ENCODE measurements at regions not wholly inside any gene's neighbourhood (a gene's known extent, or its start where the extent isn't known, plus 50 kb on each side); places are given as distances from the start of the nearest gene placed in this dataset.

- Histone ChIP-seq H3K27me3 (no peaks in the 10 kb centered on the region), H3K27ac (no peak overlapping the region), H3K4me1 (ENCODE audit: insufficient read depth) (no peaks in the 10 kb centered on the region), H4K20me1 (ENCODE audit: insufficient read depth, poor library complexity, severe bottlenecking) (no peaks in the 10 kb centered on the region), H3K4me2 (no peak overlapping the region), H3K9me3 (ENCODE audit: low read depth) (no peaks in the 10 kb centered on the region), H3K4me3 (no peak overlapping the region), H3K79me2 (peaks cover 57% of the 10 kb centered on the region), H3K9me2 (replicated peaks; ENCODE audit: insufficient read depth) (no peaks in the 10 kb centered on the region), H3K36me3 (replicated peaks; ENCODE audit: insufficient read depth, low read depth) (no peaks in the 10 kb centered on the region), H2AFZ (no peak overlapping the region)
- WGBS (ENCODE audit: low lambda C conversion rate, missing lambda C conversion rate), result 83% methylated on average over 3 of the region's 3 CpGs
- no peak for DNase-seq (ENCODE audit: low spot score)
- no peak for TF ChIP-seq CTCF (IDR thresholded peaks at IDR 0.05; ENCODE audit: poor library complexity)
- TF ChIP-seq EZH2phosphoT487 (IDR thresholded peaks at IDR 0.05; ENCODE audit: low read depth, severe bottlenecking, unreplicated experiment), result no peak
- no peak for TF ChIP-seq EZH2 (IDR thresholded peaks at IDR 0.05; ENCODE audit: borderline replicate concordance)
Observed at GRCh38 chr11:8785457-8785856, 102.9 kb downstream of the RPL27A start.

- WGBS (ENCODE audit: low lambda C conversion rate, missing lambda C conversion rate), result 96% methylated on average over 2 of the region's 2 CpGs
- Histone ChIP-seq H3K27me3 (no peaks in the 10 kb centered on the region), H3K4me1 (ENCODE audit: insufficient read depth) (no peaks in the 10 kb centered on the region), H3K4me2 (no peak overlapping the region), H3K79me2 (peaks cover 59% of the 10 kb centered on the region), H4K20me1 (ENCODE audit: insufficient read depth, poor library complexity, severe bottlenecking) (no peaks in the 10 kb centered on the region), H3K27ac (no peak overlapping the region), H3K9me3 (ENCODE audit: low read depth) (no peaks in the 10 kb centered on the region), H3K4me3 (no peak overlapping the region), H3K9me2 (replicated peaks; ENCODE audit: insufficient read depth) (no peaks in the 10 kb centered on the region), H2AFZ (no peak overlapping the region), H3K36me3 (replicated peaks; ENCODE audit: insufficient read depth, low read depth) (no peaks in the 10 kb centered on the region)
- TF ChIP-seq EZH2phosphoT487 (IDR thresholded peaks at IDR 0.05; ENCODE audit: low read depth, severe bottlenecking, unreplicated experiment) (no peak), CTCF (IDR thresholded peaks at IDR 0.05; ENCODE audit: poor library complexity) (no peak), EZH2 (IDR thresholded peaks at IDR 0.05; ENCODE audit: borderline replicate concordance) (no peak)
- DNase-seq (ENCODE audit: low spot score), result no peak
Observed at GRCh38 chr11:8785998-8786397, 103.4 kb downstream of the RPL27A start.

- Histone ChIP-seq H3K4me3 (no peak overlapping the region), H3K79me2 (peaks cover 65% of the 10 kb centered on the region), H3K36me3 (replicated peaks; ENCODE audit: insufficient read depth, low read depth) (no peaks in the 10 kb centered on the region), H3K27me3 (no peaks in the 10 kb centered on the region), H3K27ac (no peak overlapping the region), H4K20me1 (ENCODE audit: insufficient read depth, poor library complexity, severe bottlenecking) (no peaks in the 10 kb centered on the region), H3K9me2 (replicated peaks; ENCODE audit: insufficient read depth) (no peaks in the 10 kb centered on the region), H3K4me1 (ENCODE audit: insufficient read depth) (no peaks in the 10 kb centered on the region), H2AFZ (no peak overlapping the region), H3K9me3 (ENCODE audit: low read depth) (no peaks in the 10 kb centered on the region), H3K4me2 (no peak overlapping the region)
- TF ChIP-seq EZH2phosphoT487 (IDR thresholded peaks at IDR 0.05; ENCODE audit: low read depth, severe bottlenecking, unreplicated experiment) (no peak), CTCF (IDR thresholded peaks at IDR 0.05; ENCODE audit: poor library complexity) (peak; percentile 19), EZH2 (IDR thresholded peaks at IDR 0.05; ENCODE audit: borderline replicate concordance) (no peak)
- DNase-seq (ENCODE audit: low spot score), result no peak
- WGBS (ENCODE audit: low lambda C conversion rate, missing lambda C conversion rate), result 100% methylated on average over 1 of the region's 1 CpG
Observed at GRCh38 chr11:8786933-8787332, 104.3 kb downstream of the RPL27A start.

- H3K79me2 ChIP-seq, result peaks cover 66% of the 10 kb centered on the region
Observed at GRCh38 chr11:8787372-8787771, 104.8 kb downstream of the RPL27A start.

More at GRCh38 chr11:8787372-8787771, 104.8 kb downstream of the RPL27A start:
- no peak overlapping the region for H2AFZ ChIP-seq
- no peaks in the 10 kb centered on the region for H3K4me1 ChIP-seq (ENCODE audit: insufficient read depth)
- 64% methylated on average over 7 of the region's 7 CpGs for WGBS (ENCODE audit: low lambda C conversion rate, missing lambda C conversion rate)
- no peaks in the 10 kb centered on the region for H3K36me3 ChIP-seq (replicated peaks; ENCODE audit: insufficient read depth, low read depth)
- no peaks in the 10 kb centered on the region for H3K27me3 ChIP-seq
- H3K9me3 ChIP-seq (ENCODE audit: low read depth), result no peaks in the 10 kb centered on the region
- no peak overlapping the region for H3K4me2 ChIP-seq
- DNase-seq (ENCODE audit: low spot score), result no peak
- no peak overlapping the region for H3K27ac ChIP-seq
- no peak overlapping the region for H3K4me3 ChIP-seq
- TF ChIP-seq EZH2phosphoT487 (IDR thresholded peaks at IDR 0.05; ENCODE audit: low read depth, severe bottlenecking, unreplicated experiment) (no peak), EZH2 (IDR thresholded peaks at IDR 0.05; ENCODE audit: borderline replicate concordance) (no peak), CTCF (IDR thresholded peaks at IDR 0.05; ENCODE audit: poor library complexity) (no peak)
- H3K9me2 ChIP-seq (replicated peaks; ENCODE audit: insufficient read depth), result no peaks in the 10 kb centered on the region
- H4K20me1 ChIP-seq (ENCODE audit: insufficient read depth, poor library complexity, severe bottlenecking), result no peaks in the 10 kb centered on the region

All from hepatocyte (in vitro differentiated cells).